CD4-positive, alpha-beta T cell treated with Interleukin-17A for 1 hour (primary cell): ENCODE measurements at regions not wholly inside any gene's neighbourhood (a gene's known extent, or its start where the extent isn't known, plus 50 kb on each side); places are given as distances from the start of the nearest gene placed in this dataset.

Source experiments
- DNase-seq: peaks from one replicate; pipeline ENCODE4 v3.0.0-alpha.2; 2020

DNA sequence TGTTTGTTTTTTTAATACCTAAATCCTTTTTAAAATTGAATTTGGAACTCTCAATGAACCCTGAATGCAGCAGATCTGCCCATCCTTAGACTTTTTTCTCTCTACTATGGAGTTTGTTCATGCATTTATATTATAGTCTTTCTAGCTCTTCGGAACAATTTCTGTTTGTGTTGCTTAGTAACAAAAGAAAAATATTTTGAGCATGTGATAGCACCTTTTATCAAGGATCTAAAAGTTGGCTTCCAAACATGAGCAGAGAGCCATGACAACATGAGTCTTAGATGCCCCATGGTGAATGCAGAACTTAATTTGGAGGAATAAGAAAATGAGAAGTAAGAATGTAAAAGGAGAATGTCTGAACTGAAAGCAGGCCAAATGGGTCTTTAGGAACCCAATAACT lies 133.7 kb downstream of the EDN1 start:
- no peak for DNase-seq

DNA sequence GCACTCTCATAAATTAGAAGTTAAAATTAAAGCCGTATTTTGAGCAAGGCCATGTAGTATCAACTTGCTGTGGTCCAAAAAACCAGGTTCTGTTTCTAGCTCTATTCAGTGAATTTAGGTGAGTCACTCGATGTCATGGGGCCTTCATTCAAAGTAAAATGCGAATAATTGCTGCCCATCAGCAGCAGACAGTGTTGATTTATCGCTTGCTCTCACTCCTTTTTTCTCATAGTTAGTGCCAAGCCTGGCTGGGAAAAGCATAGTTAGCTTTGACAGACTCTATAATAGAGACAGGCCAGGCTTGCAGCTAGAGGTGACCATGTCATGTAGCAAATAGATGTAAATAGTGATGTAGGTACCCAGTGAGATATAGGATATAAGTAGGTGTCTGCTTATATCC lies 136.0 kb downstream of the EDN1 start:
- DNase-seq: no peak

DNA sequence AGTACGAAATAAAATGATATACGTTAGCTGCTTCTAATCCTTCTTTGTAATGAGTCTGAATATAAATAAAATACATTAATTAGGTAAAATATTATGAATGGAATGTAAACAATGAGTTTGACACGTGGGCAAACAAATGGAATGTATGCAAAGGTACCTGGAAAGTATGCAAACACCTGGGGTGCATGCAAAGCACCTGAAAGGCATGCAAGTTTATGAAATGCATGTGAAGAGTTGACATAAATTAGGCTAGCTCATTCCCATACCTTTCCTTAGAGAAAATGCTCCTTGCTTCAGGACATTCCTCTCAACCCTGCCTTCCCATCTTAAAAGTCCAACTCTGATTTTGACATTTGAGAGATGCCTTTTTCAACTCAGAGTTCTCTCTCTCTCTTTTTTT lies 140.9 kb downstream of the EDN1 start:
- no peak for DNase-seq

DNA sequence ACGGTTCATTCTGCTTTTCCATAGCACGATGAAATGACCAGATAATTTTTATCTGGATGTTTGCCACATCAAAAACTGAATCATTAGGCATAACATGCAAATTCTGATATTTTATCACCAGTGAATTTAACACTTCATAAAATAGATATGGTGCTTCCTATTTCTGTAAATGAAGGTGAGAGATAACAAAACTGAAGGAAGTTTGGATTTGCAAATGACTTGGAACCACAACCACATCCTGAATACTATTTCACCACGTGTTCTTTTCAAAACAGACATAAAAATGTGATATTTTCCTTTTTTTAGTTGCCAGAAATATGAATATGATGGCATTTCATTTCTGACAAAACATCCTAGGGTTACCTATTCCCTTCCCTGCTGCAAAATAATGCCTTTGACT lies 146.1 kb downstream of the EDN1 start:
- no peak for DNase-seq

DNA sequence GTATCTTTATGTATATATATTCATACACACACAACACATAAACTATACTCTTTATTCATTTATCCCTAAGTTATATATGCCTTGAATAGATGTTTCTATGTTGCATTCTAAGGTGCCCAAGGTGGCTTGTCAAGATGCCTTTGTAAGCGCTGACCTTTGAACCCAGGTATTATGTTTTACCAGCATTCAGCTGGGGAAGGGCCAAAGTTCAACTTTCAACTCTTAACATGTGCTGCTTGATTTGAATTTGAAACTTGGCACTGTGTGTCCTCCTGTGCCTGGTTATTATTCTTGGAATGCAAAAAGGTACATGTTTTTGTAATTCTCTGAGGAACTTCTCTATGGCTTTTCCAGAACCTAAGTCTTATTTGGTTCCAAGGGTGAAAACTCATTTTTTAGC lies 146.5 kb downstream of the EDN1 start:
- no peak for DNase-seq

DNA sequence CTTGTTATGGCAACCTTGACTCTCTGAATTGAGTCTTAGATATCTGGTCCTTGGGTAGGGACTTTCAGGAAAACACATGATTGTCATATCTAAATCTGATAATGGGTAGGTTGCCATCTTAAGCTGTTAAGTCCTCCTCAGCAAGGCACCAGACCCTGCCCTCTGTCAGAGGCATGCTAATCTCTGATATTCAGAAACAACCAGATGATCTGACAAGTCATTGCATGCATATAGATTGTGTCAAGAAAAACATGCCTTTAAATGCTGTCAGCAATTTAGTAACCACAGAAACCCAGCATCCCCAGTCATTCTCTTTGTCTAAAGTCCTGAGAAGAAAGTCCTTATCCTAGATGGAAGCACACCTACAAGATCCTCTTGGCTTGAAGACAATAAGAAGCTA lies 149.1 kb downstream of the EDN1 start:
- no peak for DNase-seq

DNA sequence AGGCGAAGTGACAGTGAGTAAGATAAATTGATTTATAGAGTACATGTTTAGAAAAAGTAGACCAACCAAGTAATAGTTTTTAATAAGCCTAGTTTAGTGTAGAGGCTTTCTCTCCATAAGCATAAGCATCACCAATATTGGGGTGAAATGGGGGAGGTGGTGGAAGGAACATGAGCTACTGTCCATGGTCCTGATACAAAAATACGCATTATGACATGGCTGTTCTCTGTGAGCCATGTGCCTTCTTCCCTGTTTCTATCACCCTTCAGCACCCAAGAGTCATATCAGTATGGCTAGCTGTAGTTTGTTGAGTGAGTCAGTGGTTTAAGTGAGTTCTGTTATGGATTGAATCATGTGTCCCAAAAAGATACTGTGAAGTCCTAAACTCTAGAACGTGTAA lies 150.8 kb downstream of the EDN1 start:
- no peak for DNase-seq

DNA sequence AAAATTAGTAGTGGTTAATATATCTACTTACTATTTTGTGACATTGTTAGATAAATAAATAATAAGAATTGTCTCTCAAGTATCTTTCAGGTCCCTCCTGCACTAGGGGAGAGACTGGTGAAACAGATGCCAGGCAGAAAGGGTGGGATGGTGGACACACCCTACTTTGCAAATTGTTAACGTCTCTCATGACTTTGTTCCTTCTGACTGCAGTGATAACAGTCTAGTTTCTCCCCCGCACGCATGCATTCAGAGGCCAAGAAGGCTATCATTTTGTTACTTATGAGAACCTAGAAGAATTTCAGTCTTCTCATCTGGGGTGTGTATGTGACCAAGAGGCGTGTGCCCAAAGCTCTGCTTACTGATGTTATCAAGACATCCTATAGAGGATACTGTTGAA lies 152.3 kb downstream of the EDN1 start:
- no peak for DNase-seq

DNA sequence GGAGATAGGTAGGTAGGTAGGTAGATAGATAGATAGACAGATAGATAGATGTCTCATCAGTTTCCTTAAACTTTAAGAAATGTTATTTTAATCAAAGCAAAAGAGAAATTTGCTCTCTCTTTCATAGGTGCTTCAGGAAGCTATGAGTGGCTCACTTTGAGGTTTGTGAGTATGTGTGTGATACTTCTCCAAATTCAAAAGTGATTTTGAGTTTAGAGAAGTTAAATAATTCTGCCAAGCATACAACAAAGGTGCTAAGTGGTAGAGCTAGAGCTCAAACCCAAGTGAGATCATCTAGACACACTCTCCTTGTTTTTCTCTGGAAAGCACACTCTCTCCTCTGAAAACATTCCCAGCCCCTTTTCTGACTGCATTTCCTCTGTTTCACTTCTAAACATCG lies 156.2 kb downstream of the EDN1 start:
- no peak for DNase-seq

DNA sequence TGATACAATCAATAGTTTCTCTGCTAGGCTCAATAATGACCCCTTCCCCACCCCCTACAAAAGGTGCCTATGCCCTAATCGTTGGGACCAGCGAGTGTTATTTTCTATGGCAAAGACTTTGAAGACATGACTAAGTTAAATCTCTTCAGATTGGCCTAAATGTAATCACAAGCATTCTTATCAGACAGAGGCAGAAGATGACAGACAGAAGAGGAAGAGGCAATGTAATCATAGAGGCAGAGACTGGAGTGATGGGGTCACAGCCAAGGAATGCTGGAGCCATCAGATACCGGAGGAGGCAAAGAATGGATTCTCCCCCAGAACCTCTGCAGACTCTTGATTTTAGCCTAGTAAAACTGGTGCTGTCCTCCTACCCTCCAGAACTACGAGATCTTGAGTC lies 159.3 kb downstream of the EDN1 start:
- DNase-seq: no peak

DNA sequence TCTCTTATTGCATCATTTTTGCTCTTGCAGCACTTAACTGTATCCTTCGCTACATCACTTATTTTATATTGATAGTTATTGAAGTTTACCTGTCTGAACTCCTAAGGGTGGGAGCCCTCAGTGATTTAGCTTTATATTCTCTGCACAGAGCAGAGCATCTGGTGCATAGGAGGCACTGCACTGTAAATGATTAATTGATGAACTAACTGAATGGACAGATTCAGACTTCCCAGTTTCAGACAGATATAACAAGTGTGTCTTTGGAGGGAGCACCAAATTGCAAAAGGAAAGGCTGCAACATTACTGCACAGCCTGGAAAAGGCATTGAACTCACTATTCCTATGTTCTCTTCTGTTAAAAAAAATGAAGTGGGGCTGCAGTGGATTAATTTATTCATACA lies 160.3 kb downstream of the EDN1 start:
- no peak for DNase-seq

DNA sequence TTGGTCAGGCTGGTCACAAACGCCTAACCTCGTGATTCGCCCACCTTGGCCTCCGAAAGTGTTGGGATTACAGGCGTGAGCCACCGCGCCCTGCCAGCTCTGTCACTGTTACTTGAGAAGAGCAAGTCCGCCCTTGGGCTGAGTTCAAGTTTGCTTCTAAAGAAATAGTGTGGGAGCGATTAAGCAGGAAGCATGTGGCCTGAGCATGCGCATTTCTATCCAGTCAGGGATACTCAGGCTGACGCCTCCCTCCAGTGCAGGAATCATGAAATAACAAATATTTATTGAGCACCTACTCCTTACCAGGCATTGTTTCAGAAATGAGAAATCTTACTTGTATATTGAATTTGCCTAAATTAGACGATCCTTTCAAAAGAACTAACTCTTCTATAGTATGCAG lies 166.2 kb downstream of the EDN1 start:
- DNase-seq: no peak

DNA sequence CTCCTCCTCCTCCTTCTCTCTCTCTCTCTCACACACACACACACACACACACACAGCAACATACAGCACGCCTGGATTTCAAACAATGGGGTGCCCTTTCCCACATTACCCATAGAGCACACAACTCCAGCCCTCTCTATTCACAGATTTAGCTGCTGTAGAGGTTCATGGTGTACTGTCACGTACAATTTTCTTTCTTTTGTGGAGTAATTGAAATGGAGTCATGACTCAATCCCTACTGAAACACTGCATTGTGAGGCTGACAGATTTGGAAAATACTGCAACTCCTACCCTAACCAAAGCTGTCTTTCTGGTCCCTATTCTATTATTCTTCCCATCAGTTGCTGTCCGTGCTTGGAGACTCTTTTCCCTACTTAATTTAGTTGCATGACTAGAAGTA lies 166.9 kb downstream of the EDN1 start:
- no peak for DNase-seq

DNA sequence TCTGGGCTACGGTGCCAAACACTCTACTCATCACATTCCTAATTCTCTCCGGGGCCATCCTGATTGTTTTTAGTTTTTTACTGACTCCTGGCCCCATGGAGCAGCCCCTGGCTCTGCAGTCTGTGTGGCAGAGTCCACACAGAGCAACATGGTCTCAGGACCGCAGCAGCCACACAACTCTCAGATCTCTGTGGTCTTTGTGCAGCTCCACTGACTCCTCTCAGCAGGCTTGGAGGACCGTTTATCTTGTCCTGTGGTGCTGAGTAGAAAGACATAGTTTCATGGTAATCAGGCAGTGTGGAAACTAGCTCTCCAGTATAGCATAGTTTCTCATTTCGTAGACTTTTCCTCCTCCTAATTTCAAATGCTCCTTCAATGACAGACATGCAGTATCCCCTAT lies 168.4 kb downstream of the EDN1 start:
- DNase-seq: no peak

DNA sequence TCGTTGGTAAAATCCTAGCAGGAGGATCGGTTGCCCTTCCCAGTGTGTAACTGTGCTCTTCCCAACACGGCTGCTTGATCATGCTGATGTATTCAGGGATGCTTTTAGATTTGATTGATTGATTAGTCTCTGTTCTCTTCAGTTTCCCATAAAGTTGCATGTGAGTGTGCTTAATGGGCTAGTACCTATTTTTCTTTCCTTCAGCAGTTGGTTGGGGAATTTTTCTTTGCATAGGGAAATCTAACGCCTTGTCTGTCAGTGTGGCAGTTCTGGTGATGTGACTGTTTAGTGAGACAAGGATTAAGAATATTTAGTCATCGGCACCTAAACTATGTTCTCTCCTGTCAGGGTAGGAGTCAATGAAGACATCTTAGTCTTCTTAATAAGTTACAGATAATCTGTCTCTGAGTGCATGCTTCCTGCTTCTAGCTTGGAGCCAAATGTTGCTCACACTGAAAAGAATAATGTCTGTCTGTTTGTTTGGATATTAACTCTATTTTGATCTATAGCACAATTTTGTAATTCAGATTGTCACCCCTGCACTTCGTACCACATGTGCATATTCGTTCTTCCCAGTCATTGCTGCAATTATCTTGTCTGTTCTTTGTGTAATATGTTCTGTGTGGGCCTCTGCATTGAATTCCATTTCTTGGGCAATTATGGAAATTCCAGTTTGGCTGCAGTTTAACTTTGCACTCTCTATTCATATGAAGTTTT lies 169.9 kb downstream of the EDN1 start:
- no peak for DNase-seq

DNA sequence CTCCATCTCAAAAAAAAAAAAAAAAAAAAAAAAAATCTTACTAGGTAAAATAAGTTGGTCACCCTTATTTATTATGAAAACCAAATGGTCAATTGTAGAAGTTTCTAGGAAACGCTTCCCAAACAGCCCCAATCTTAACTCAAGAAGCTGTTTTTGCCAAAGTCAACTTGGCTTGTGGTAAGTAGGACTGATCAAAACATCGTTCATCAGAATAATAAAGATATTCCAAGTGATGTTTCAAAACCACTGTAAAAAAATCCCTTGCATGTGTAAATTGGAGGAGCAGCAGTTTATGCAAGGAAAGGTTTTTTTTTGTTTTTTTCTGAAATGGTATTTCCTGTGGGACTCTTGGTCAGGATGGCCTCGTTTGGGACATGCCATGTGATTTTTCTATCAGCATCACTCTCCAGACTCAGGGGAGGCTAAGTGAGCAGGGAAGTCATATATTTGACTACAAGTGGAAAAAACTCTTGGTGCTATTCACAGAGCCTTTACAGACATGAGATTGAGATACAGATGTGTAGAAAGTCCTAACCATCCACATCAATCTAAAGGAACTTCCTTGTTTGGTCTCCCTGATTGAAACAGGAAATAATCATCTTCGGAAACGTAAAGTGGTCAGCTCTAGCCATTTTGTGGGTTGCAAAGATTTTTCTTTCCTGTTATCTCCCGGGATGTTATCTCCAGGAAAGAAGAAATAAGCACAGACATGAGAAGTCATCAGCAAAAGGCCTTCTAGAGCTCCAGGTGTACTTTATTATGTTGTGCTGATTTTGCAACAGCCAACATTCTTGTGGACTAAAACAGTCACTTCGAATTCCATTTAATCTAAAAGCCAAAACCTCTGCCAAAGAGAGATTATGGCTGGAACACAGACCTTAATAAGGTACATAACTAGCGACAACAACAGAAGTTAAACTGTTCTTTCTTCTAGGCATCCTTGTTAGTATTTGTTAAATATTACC lies 177.8 kb downstream of the EDN1 start:
- DNase-seq: no peak

DNA sequence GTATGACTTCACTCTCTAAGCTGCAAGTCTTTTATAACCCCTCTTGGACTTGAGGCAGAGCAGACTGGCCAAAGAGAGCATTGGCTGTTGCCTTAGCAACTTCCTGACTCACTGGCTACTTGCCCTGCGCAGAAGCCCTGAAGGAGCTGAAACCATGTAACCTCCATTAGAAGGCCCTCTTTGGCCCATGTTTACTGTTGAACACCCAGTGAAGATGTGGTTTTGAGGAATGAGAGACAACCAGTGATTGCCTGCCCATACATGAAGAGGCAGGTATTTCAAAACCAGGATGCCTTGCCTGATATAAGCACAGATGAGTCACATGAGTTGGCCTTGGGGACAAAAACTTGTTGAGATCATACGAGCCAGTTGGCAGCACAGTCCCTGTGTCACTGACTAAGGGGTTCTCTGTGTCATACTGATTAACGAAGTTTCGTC lies 182.5 kb downstream of the EDN1 start:
- DNase-seq: no peak

DNA sequence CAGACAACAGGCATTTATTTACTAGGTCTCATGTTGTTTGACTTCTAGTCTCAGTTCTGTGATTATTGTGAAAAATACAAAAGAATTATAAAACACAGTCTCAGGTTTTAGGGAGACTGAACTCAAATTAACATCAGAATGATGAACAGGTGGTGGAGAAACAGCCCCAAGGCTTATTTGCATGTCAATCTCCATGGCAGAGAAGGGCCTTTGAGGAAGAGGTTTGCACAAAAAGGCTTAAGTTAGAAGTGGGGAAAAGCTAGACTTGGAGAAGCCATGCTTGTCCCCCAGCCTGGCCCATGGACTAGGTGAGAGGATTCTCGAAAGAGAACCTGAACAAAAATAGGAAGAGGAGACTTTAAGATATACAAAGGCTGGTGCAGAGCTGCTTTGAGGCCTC lies 183.3 kb downstream of the EDN1 start:
- no peak for DNase-seq

DNA sequence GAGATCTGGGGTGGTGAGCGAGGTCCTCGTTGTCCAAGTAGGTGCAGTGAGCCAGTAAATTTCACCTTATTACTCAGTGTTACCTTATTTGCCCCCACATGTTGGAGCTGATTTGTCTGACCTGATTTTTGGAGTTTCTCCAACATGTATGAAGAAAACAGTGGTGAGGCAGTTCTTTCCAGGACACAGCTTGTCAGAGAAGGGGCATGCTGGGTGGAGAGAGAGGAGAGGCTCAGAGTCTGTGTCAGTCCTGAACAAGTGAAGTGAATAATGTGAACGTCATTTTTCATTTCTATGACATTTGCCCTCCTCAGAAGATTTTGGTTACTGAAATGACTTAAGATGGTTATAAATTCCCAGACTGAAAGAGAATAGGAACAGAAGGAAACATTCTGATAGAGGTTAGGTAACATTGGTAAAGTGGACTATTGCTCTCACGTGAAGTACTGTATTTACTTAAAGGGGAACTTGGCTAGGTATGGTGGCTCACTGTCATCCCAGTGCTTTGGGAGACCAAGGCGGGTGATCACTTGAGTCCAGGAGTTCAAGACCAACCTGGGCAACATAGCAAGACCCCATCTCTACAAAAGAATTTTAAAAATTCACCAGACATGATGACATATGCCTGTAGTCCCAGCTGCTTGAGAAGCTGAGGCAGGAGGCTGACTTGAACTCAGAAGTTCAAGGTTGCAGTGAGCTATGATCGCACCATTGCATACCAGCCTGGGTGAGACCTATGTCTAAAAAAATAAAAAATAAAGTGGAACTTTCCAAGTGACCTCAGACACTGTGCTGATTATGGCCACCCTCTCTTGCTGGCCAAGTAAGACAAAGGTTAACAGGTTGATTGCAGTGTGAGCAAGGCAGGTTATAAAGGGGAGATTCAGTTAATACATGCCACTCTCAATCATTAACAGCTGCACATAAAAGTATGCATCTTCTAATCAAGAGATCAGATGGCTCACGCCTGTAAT lies 184.3 kb downstream of the EDN1 start:
- no peak for DNase-seq

DNA sequence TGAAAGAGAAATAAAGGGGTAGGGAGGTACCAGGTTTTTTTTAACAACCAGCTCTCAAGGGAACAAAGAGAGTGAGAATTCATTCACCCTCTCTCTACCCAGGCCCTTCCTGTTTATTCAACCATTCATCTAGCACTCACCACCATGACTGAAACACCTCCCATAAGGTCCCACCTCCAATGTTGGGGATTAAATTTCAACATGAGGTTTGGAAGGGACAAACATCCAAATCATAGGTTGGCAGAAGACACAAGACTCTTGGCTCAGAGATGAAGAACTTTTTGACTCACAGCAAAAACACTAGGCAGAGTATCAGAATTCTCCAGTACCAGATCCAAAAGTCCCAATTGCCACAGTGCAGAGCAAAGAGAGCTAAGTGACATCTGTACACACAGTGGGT lies 186.3 kb downstream of the EDN1 start:
- no peak for DNase-seq

DNA sequence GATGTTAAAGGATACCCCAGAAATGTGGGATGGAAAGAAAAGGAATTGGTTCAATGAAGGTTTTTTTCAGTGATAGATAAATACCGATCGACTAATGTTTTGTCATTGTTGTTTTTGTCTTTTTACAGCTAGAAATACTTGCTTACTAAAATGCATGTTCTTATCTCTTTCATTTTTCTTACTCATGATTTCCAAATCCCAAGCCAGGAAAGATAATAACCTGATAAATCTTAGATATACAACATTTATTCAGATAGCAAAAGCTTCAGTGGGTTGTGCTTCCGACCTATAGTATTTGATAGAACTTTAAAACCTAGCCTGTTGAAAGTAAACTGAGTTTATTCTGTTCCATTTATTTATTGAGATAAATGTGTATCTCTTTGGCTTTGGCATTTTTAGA lies 187.5 kb downstream of the EDN1 start:
- DNase-seq: no peak

DNA sequence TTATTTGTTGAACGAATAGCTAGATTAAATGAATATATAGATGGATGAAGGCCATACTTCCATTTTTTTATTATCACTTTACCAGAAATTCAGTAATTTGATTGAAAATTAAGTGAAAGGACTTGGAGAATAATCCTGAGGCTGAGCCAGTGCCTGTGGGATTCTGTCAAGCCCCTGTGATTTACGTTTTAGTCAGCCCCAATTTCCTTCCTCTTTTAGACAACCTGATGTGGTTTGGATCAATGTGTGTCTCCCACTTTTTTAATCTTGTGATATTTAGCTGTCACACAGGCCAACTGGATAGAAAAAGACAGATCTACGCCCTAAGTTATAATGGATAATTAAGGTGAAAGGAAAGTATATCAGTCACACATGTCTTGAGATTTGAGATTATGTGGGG lies 188.8 kb downstream of the EDN1 start:
- no peak for DNase-seq

DNA sequence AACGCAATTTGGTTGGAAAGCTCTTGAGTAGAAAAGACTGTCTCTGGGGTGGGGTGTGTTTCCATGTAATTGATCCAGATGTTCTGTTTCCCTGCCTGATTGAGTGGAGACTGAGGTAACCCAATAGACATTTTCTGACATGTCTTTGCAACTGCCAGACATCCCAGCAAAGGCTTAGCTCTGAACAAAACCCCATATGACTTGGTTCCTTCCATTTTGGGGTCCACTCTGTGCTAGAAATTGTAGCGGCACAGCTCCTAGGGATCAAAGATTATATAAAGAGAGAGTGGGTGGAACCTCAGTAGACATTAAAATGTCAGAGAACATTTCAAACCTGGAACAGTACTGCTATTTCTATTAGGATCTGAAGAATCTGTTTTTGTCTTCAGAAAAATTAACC lies 189.3 kb downstream of the EDN1 start:
- DNase-seq: no peak
